ENCODE measurements at regions not wholly inside any gene's neighbourhood (a gene's known extent, or its start where the extent isn't known, plus 50 kb on each side); places are given as distances from the start of the nearest gene placed in this dataset.
"Not testable (repeated sequence)": the region's sequence is repeated elsewhere in the genome, so short reads cannot be mapped to it uniquely, and the experiment has no call there.

GRCh38 chr20:43831481-43832065 lies 83.1 kb upstream of the TOX2 start:
- 80 to 82% methylated on average over 14 of the region's 14 CpGs for WGBS, 2 donors
- TF ChIP-seq EP300 (IDR thresholded peaks at IDR 0.05) (no peak), POLR2A (IDR thresholded peaks at IDR 0.05) (no peak), CTCF (IDR thresholded peaks at IDR 0.05) (no peak)
- no peak for DNase-seq (ENCODE audit: low spot score in 2 of 2)

GRCh38 chr20:43830883-43831282 lies 83.8 kb upstream of the TOX2 start:
- no peak overlapping the region for H3K4me3 ChIP-seq
- H3K27ac ChIP-seq = no peak overlapping the region
- no peaks in the 10 kb centered on the region for H3K36me3 ChIP-seq
- TF ChIP-seq EP300 (IDR thresholded peaks at IDR 0.05) = no peak
- TF ChIP-seq CTCF (IDR thresholded peaks at IDR 0.05) = no peak
- TF ChIP-seq POLR2A (IDR thresholded peaks at IDR 0.05) = no peak
- no peaks in the 10 kb centered on the region for H3K4me1 ChIP-seq
- 62 to 67% methylated on average over 5 of the region's 5 CpGs for WGBS, 2 donors
- H3K9me3 ChIP-seq = peaks cover 0 to 21% (median 0%) of the 10 kb centered on the region in 4 donors
- DNase-seq (ENCODE audit: low spot score in 2 of 2) = no peak
- H3K27me3 ChIP-seq = no peaks in the 10 kb centered on the region

More at GRCh38 chr20:43831481-43832065, 83.1 kb upstream of the TOX2 start:
- no peaks in the 10 kb centered on the region for H3K27me3 ChIP-seq
- H3K36me3 ChIP-seq = no peaks in the 10 kb centered on the region
- peaks cover 0 to 21% (median 0%) of the 10 kb centered on the region in 4 donors for H3K9me3 ChIP-seq
- no peak overlapping the region for H3K27ac ChIP-seq
- no peak overlapping the region for H3K4me3 ChIP-seq
- no peaks in the 10 kb centered on the region for H3K4me1 ChIP-seq

- no peak for DNase-seq (ENCODE audit: low spot score in 2 of 2)
- 68 to 70% methylated on average over 6 of the region's 6 CpGs for WGBS, 2 donors
- H3K9me3 ChIP-seq = peaks cover 0 to 21% (median 0%) of the 10 kb centered on the region in 4 donors
- no peak overlapping the region for H3K4me3 ChIP-seq
- no peaks in the 10 kb centered on the region for H3K36me3 ChIP-seq
- H3K27ac ChIP-seq = no peak overlapping the region
- H3K27me3 ChIP-seq = no peaks in the 10 kb centered on the region
- no peaks in the 10 kb centered on the region for H3K4me1 ChIP-seq
- TF ChIP-seq EP300 (IDR thresholded peaks at IDR 0.05) (no peak), POLR2A (IDR thresholded peaks at IDR 0.05) (no peak), CTCF (IDR thresholded peaks at IDR 0.05) (no peak)
These were observed 84.5 kb upstream of the TOX2 start for GRCh38 chr20:43829951-43830690.

GRCh38 chr20:43827940-43828562 lies 86.6 kb upstream of the TOX2 start:
- no peaks in the 10 kb centered on the region for H3K27me3 ChIP-seq
- no peaks in the 10 kb centered on the region for H3K36me3 ChIP-seq
- peaks cover 0 to 21% (median 0%) of the 10 kb centered on the region in 4 donors for H3K9me3 ChIP-seq
- no peak overlapping the region for H3K27ac ChIP-seq
- no peaks in the 10 kb centered on the region for H3K4me1 ChIP-seq
- no peak overlapping the region for H3K4me3 ChIP-seq
- TF ChIP-seq POLR2A (IDR thresholded peaks at IDR 0.05) = no peak
- TF ChIP-seq CTCF (IDR thresholded peaks at IDR 0.05) = no peak
- TF ChIP-seq EP300 (IDR thresholded peaks at IDR 0.05) = no peak
- DNase-seq (ENCODE audit: low spot score in 2 of 2) = no peak
- WGBS, 2 donors = 72 to 82% methylated on average over 5 of the region's 5 CpGs

GRCh38 chr20:43826943-43827342 lies 87.7 kb upstream of the TOX2 start:
- H3K27ac ChIP-seq; H3K27me3 ChIP-seq; H3K36me3 ChIP-seq; DNase-seq (ENCODE audit: low spot score in 2 of 2); H3K4me3 ChIP-seq; H3K4me1 ChIP-seq: not testable (repeated sequence)
- WGBS, 2 donors = 62 to 63% methylated on average over 5 of the region's 5 CpGs
- peaks cover 0 to 21% (median 0%) of the 10 kb centered on the region in 4 donors for H3K9me3 ChIP-seq

All from tibial nerve (tissue), 4 donors.